Activated CD8-positive, alpha-beta memory T cell treated with anti-CD3 and anti-CD28 coated beads for 24 hours (primary cell): ENCODE measurements at regions not wholly inside any gene's neighbourhood (a gene's known extent, or its start where the extent isn't known, plus 50 kb on each side); places are given as distances from the start of the nearest gene placed in this dataset.
A peak's percentile ranks its signal among the peaks of the same experiment; 100 is the strongest.

Experiments
- DNase-seq: peaks from one replicate; pipeline ENCODE4 v3.0.0-alpha.2; 2020

DNA sequence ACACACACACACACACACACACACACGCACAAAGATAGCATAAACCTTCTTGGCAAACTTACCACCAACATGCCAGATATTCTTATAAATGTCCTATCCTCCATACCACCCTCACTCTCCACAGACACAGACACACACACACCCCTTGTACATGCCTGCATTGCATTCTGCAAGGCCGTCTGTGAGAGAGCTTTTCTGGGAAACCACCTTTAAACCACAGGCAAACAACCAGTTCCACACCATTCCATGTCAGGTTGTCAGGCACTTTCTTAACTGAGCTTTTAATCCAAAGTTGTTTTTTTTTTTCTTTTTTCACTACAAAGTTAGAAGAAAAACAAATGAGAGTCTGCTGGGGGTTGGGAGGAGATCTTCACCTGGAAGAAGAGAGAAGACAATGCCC is 221.1 kb downstream of the C1D start:
- no peak for DNase-seq

DNA sequence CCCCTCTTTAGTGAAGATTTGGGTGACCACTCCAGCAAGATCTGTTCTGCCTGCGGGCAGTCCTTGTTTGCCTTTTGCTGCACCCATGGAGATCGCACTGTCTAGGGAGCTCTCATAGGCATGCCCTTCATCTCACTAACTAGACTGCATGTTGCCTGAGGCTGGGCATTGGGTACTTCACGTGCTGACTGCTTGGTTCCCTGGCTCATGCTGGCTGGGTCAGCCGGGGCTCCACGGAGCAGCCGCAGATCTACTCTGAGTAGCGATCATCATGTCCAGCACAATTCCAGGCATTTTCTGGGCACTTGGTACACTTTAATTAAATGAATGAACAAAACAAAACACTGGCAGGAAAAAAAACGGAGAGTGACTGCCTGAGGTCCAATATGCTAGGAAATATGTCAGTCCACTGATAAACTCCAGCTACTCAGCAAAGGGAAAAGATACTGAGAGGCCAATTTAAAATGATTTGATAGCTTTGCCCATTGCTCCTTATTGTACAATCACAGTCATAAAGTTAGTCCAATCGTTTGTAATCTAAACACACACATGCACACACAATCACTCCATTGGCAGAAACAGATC is 220.3 kb downstream of the C1D start:
- no peak for DNase-seq

DNA sequence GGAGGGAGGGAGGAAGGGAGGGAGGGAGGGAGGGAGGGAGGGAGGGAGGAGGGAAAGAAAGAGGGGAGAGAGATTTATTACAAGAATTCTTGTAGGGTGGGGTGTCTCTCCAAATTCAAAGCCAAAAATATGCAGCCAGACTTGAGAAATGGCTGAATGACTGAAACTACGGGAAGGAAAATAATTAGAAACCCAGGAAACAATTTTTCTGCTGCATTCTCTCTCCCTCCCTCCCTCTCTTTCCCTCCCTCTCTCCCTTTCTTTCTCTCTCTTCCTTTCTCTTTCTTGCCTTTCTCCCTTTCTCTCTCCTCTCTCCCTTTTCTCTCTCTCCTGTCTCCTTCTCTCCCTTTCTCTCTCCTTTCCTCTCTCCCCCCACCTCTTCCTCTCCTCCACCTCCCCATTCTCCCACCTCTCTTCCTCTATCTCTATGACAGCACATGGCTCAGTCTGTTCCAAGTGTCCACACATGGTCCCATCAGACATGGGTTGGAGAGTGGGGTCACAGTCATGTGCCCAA is 218.7 kb downstream of the C1D start:
- no peak for DNase-seq

DNA sequence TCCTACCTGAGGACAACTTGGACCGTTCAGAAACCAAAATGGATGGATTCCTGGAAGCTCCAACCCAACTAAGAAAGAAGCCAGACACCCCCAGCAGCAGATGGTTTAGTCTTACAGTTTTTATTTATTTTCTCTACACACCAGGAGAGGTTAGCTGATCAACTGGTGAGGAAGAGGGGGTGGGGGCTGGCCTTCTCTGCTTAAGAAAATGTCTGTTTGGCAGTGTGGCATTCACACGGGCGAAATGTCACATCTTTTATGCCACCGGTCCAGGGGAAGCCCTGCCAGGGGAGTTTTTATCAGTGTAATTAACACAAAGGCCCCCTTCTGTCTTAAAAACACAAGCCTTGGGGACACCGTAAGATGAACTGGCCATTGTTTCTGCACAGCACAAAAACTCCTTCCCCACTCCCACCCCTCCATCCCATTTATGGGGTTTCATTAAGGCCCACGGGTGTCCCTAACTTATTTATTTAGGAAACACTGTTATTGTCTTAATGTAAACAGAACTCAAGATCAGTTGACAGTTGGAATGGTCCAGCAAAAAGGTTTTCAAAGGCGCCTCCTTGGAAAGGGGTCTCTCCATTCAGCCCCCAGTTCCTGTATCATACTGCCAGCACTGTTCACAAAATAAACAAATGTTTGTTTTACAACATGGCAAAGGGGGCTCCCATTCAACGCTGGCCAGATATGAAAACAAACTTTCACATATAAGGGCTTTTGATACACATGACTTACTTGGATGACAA is 217.0 kb downstream of the C1D start:
- DNase-seq, result no peak

DNA sequence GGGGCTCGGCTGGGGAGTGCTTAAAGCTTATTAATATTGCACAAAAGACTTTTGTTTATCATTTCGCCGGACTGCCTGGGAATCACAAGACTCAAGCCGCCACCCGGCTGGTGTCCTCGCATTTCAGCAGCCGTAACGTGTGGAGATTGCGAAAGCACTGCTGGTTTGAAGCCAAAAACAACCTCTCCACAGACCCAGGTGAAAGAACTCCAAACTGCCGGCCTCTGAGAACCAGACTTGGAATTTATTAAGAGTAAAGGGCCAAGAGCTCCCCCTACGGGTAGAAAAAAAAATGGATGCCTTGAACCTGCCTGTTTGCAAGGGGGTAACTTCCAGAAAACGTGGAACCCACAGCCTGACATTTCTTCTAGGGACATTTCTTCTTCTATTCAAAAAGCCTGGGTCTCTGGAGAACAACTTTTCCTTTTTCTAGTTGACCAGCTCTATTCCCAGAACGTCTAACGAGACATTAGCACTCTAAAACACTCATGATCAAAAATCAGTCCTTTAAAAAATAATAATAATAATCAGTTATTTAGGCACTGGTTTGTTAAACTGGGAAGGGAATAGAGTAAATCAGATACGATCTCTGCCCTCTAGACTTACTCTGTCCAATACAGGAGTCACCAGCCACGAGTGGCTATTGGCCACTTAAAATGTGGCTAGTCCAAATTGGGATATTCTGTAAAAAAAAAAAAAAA is 216.3 kb downstream of the C1D start:
- DNase-seq, result peak; percentile 58

DNA sequence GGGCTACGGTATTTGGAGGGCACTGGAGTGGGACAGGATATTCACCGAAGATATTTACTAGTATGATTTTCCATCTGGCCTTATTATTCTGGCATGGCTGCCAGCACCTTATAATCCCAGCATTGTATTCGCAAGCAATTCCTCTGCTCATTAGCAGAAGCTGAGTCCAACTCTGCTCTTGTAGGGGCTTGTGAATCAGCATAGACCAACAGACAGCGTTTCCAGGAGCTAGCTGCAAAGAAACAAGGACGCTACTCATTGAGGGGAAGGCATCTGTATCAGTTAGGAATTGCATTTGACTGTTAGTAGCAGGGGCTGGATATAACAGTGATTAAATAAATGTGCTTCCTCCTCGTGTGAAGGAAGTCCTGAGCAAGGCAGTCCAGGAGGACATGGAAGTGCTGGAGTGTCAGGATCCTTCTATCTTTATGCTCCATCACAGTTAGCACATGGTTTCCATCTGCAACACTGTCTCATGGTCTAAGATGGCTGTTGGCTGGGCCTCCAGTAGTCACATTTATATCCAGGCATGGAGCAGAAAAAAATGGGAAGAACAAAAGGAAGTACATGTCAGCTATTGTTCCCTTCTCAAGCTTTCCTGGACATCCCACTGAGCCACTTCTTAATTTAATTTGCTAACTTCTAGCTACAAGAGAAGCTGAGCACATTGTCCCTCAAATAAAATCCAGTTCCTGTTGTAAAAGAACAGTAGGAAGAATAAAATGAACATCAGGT is 214.1 kb downstream of the C1D start:
- no peak for DNase-seq

DNA sequence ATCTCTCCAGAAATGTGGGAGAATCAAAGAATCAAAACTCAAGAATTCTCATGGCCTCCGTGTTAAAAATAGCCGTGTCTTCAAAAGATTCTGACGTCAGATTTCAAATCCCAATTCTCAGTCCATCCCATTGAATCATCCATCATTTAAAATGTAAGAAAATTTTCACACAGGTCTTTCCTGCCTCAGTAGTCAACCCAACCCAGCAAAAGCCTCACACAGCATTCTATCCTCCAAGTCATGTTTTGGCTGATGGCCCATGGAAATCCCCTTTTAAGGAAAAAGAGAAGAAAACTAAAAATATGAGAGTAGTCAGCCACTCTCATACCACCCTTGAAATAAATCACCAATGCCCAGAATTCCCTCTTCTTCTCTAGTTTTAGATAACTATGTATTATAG is 211.8 kb downstream of the C1D start:
- no peak for DNase-seq

DNA sequence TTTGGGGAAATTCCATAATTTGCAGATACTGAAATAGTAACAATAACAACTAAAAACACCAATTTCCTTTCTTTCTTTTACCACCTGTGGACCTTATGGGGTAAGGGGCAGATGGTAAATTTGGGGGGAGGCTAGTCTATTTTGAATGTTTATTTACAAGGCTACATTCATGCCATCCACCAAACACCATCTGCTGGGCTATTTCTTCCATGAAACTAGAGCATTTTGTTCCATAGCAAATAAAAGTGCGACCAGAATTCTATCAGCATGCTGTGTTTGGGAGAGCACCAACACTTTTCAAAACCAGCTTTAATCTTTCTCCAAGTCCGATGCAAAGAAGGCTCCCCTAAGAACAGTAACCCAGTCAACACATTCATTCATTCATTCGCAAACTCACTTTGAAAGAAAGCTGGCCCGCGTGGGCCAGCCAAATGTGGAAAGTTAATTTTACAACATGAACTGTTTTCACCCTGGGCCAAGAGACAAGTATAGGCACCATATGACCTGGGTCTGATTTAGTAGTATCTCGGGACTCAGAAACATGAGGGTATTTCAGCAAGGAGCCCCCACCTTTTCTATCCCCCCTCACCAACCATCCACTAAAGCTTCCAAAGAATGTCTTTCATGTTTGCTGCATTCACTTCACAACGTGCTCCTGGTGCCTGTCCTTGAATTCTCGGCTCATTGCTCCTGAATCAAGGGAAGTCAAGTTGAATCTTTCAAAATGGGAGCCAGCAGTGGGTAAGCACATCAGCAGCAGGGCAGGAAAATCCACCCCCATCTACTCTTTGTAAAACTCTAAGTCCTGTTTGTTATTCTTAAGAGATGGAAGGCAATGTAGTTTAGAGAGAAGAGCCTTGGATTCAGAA is 210.6 kb downstream of the C1D start:
- no peak for DNase-seq

DNA sequence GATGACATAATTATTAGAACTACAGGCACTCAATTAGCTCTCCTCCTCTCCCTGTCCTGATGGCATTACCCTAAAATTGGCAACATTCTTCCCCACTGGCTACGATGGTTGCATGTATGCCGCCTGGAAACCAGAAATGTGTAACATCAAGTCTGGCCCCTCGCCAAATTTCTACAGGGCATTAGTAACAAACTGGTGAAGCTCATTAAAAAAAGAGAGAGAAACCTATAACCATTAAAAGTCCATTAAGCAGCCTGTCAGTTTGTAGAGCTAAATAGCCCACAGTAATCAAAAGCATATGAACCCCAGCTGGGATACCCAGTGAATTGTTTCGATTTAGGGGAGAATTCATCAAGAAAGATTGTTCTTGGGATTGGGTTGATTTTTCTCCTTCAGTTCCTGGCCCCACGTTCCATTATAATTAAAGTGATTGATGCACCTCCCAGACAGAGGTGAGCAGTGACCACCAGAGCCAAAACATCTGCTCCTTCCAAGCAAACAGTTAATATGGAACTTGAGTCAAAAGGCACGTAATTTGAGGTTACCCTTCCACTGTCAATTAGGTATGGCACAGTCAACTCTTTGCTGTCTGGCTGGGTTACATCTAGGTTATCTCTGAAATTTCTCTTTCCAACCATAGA is 208.6 kb downstream of the C1D start:
- DNase-seq, result no peak

DNA sequence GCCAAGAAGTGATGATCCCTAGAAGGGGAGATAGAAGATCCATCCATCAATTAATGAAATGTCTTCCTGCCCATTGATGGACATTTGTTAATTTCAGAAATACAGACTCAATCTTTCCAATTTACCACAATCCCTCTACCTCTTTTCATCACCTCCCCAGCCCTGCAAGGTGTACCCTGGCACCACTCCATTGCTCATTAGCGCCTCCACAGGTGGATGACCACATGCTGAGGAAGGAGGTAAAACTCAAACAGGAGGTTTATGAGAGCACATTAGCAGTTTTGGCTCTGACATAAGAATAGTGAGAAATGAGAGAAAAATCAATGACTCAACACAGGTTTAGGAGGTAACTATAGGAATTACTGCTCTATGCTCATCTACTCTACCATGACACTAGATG is 208.0 kb downstream of the C1D start:
- DNase-seq, result no peak

DNA sequence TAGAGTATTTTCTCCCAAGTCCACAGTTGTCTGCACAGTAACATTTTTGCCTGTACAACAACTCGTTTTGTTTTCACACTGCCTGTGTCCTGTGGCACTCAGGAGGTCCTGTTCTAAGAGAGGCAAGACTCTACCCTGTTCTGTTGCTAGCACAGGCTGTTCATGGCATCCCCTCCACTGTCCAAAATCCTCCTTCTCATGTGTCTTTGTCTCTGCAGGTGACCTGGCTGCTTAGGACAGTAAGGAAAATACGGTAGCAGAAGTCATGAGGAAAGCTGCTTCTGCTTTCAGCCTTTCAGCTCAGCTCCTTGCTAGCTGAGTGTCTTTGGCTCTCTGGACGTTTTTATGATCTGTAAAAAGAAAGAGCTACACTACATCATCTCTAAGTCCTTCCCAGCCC is 205.9 kb downstream of the C1D start:
- DNase-seq, result no peak

DNA sequence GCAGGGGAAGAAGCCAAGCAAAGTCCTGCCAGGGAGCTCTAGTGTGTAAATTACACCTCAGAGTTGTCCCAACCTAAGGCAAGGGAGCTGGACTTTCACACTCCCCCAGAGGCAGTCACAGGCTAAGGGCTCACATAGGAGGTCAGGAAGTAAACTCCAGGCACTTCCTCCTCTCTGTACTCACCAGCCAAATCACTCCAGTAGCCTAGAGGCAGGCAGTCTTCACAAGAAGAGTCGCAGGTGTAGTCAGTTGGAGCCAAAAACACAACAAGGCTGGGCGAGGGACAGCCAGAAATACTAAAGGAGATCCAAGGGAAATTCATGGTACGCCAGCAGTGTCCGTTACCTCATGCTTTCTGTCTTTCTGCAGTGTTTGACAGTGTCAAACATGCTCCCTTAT is 205.0 kb downstream of the C1D start:
- DNase-seq, result no peak

DNA sequence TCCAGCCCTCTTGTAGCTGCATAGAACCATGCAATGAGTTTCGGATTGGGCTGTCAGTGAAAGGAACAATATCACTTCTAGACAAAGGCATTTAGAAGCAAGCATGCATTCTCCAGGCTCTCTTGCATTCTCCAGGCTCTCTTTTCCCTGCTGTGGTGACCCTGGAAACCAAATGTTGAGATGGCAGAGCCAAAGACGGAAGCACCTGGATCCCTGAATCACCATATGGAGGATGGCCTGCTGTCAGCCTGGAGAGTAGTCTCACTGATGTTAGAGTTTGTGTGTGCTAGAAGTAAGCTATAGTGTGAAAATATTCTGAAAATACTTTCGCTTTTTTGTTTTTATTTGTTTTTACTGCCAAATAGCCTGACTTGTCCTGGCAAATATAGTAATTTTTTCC is 203.9 kb downstream of the C1D start:
- no peak for DNase-seq

DNA sequence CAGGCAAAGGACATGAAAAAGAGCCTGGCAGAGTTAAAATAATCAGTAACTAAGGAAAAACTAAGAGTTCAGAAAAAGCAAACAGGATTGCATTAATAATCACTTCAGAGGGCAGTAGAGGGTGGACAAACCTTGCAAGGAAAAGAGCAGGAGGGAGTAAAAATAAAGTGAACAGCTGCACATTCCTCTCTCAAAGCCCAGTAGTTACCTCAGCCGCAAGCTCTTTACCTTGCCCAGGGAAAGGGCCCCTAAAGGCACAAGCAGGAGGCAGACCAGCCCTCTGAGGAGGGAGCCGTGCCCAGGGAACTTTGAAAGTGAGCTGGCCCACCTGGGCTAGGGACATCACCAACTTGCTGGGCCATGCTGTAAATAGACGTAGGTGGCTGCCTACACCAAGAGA is 196.9 kb downstream of the C1D start:
- DNase-seq, result no peak

DNA sequence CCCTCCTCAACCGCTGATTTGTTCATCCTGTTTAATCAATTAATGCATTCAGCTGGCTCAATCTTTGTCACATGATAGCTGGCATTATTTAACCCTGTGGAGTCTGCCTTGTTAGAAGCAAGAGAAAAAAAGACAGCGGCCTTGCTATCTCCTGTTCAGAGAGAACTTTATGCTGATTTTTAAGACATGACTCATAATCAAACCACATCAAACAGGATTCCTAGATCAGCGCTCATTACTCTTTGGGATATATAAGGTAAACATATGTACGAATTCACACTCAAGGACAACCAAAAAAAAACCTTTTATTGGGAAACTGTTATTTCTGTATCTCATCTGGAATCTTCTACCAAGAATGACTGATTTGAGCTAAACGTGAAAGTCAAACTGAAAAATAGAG is 195.1 kb downstream of the C1D start:
- DNase-seq, result no peak

DNA sequence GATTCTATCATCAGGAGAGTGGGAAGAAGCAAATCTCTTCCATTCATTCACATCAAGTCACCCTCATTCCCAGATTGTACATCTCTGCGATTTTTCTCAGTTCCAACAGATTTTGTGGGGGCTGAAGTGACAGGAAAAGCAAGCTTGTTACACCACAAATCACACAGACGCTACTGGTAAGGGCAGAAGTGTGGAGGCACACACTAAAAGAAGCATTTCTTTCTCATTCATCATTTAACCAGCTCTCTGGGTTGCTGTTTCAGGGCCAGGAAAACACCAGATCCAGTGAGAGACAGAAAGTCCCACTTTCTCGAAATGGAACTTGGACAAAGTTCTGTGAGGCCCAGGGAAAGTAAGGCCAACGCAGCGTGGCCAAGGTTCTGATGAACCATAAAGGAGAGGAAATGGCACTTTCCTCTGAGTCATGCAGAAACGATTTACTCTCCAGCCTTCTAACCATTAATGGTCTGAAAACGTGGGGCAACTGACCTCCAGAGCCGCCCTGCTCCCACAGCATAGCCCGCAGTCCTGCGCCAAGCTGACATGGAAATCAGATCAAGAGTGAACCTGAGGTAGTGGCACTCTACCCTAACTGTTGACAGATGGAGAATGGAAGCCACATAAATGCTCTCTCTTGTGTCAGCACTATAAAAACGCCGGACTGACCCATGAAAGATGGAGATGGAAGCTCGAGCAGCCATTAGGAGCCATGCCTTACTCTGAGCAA is 191.0 kb downstream of the C1D start:
- DNase-seq, result no peak

DNA sequence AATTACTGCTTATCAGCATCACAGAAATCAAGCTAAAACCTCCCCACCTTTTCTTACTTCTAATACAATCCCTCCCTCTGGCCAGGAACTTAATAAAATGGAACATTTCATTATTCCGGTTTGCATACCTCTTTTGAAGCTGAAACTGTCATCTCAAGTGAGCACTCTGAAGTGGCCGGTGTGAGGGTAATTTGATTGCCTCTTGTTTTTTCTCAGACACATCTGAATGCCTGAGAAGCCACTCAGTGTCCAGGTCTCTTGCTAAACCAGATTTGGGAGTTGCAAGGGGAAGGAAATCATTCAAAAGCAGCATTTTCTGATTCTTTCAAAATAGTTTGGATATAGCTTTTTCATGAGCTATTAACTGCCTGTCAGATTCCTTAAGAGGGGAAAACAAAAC is 190.3 kb downstream of the C1D start:
- DNase-seq, result no peak

DNA sequence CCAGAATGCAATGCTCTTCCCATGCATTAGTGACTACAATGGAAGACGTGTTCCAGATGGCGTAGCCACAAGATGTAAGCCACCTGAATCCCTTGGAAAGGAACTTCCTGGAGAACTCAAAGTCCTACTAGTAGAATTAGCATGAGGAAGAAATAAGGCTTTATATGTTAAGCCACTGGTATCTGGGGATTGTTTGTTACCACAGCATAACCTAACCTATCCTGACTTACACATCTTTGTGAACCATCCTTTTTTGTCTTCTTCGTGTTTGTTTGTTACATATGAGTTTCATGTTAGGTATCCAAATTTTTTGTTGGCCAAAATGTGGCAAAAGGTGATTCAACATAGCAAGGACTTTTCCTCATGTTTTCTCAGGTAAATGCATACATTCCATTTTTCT is 188.9 kb downstream of the C1D start:
- no peak for DNase-seq

DNA sequence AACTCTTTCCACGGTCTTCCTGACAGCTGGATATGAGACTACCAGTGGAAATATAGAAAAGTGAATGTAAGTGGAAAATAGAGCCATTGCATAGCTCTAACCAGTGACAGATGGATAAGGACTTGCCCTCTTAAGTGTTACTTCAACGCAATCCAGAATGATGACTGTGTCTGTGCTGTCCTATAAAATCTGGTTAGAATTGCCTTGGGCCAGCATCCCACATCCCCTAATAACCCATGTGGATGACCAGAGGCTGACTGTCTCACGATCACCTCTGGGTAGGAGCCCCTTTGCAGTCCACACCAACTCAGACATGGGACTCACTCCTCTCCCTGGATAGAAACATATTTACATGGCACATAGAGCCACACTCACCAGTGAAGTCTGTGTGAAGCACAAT is 186.6 kb downstream of the C1D start:
- DNase-seq, result no peak

DNA sequence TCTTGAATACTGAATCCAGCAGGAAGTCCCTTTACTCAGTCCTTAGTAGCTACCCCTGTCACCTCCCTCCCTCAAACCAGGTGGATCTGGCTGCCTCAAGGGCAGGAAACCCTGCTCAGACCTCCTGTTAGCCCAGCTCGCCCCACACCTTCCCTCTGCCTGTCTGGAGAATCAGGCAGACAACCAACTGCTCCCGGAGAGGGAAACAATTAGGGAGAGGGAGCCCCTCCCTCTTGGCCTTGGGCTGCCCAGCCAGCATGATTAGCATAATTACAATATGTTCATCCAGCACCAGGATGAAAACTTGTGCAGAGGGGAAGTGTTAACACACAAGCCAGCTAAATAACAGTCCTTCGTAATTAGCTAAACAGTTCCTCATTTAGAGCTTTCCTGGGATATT is 185.5 kb downstream of the C1D start:
- no peak for DNase-seq

DNA sequence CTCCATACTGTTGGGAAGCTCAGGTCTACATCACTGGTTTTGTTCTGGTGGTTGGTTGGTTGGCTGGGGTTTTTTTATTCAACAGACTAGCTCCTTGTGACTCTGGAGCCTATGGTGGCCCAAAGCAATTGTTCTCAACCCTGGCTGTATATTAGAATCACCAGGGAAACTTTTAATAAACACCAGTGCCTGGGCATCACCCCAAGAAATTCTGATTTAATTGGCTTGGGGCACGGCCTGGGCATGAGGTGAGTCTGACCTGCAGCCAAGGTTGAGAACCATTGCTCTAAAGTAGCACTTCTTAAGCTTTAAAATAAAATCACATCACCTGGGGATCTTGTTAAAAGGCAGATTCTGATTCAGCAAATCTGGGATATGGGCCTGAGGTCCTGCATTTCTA is 184.1 kb downstream of the C1D start:
- DNase-seq, result no peak
